ENCODE measurements at regions not wholly inside any gene's neighbourhood (a gene's known extent, or its start where the extent isn't known, plus 50 kb on each side); places are given as distances from the start of the nearest gene placed in this dataset.

GRCh38 chr2:236887953-236888793, 197.5 kb upstream of the COPS8 start:
- TF ChIP-seq, protein P1, sequence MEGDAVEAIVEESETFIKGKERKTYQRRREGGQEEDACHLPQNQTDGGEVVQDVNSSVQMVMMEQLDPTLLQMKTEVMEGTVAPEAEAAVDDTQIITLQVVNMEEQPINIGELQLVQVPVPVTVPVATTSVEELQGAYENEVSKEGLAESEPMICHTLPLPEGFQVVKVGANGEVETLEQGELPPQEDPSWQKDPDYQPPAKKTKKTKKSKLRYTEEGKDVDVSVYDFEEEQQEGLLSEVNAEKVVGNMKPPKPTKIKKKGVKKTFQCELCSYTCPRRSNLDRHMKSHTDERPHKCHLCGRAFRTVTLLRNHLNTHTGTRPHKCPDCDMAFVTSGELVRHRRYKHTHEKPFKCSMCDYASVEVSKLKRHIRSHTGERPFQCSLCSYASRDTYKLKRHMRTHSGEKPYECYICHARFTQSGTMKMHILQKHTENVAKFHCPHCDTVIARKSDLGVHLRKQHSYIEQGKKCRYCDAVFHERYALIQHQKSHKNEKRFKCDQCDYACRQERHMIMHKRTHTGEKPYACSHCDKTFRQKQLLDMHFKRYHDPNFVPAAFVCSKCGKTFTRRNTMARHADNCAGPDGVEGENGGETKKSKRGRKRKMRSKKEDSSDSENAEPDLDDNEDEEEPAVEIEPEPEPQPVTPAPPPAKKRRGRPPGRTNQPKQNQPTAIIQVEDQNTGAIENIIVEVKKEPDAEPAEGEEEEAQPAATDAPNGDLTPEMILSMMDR (IDR thresholded peaks at IDR 0.05), result no peak
- TF ChIP-seq POLR2A (IDR thresholded peaks at IDR 0.05), result no peak
- no peak overlapping the region for H3K4me3 ChIP-seq (ENCODE audit: low read depth, poor library complexity, severe bottlenecking)
- intact Hi-C loops (cut with DNase I; ENCODE audit: low total_unique reads), result no loop called here
- WGBS, 2 donors, result 69 to 76% methylated on average over 15 of the region's 15 CpGs
- peak in 1 of 2 donors; percentile 81 for DNase-seq (ENCODE audit: low spot score in 2 of 2)

- intact Hi-C loops (cut with DNase I; ENCODE audit: low total_unique reads), result no loop called here
- DNase-seq (ENCODE audit: low spot score in 2 of 2), result peak in 1 of 2 donors; percentile 76
- 72 to 73% methylated on average over 24 of the region's 24 CpGs for WGBS, 2 donors
Observed at GRCh38 chr2:236888794-236889780, 196.6 kb upstream of the COPS8 start.

GRCh38 chr2:236889791-236890704, 195.6 kb upstream of the COPS8 start:
- peak; percentile 8 to 58 for DNase-seq (ENCODE audit: low spot score in 2 of 2)
- TF ChIP-seq, protein P1 (IDR thresholded peaks at IDR 0.05), result no peak
- TF ChIP-seq POLR2A (IDR thresholded peaks at IDR 0.05), result no peak
- 88 to 91% methylated on average over 22 of the region's 22 CpGs for WGBS, 2 donors
- intact Hi-C loops (cut with DNase I; ENCODE audit: low total_unique reads), result no loop called here
- no peak overlapping the region for H3K4me3 ChIP-seq (ENCODE audit: low read depth, poor library complexity, severe bottlenecking)

More at GRCh38 chr2:236888794-236889780, 196.6 kb upstream of the COPS8 start:
- TF ChIP-seq POLR2A (IDR thresholded peaks at IDR 0.05), result no peak
- TF ChIP-seq, protein P1 (IDR thresholded peaks at IDR 0.05), result no peak
- H3K4me3 ChIP-seq (ENCODE audit: low read depth, poor library complexity, severe bottlenecking), result no peak overlapping the region

DNA sequence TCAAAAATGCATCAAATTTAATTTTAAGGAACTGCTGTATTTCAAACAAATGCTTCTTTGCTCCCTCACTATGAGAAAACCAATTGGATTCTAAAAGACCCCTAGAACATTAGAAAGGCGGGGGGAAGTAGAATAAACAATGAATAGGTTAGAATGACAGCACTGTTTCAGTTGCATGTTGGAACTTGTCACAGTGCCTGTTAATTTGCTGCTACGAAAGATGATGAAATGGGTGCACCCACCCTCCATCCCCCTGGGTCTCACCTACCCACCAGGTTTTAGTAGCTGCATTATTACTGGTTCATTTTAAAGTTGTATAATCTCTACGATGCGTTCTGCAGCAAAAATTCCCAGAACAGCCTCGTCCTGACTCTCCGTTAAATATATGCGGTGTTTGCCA, 193.0 kb upstream of the COPS8 start:
- DNase-seq (ENCODE audit: low spot score in 2 of 2), result no peak
- TF ChIP-seq, protein P1 (IDR thresholded peaks at IDR 0.05), result no peak
- TF ChIP-seq POLR2A (IDR thresholded peaks at IDR 0.05), result no peak
- H3K4me3 ChIP-seq (ENCODE audit: low read depth, poor library complexity, severe bottlenecking), result no peak overlapping the region
- 65 to 72% methylated on average over 7 of the region's 7 CpGs for WGBS, 2 donors
- intact Hi-C loops (cut with DNase I; ENCODE audit: low total_unique reads), result no loop called here

- TF ChIP-seq POLR2A (IDR thresholded peaks at IDR 0.05), result no peak
- TF ChIP-seq, protein P1 (IDR thresholded peaks at IDR 0.05), result no peak
- WGBS, 2 donors, result 86% methylated on average over 6 of the region's 6 CpGs
- intact Hi-C loops (cut with DNase I; ENCODE audit: low total_unique reads), result no loop called here
- DNase-seq (ENCODE audit: low spot score in 2 of 2), result no peak
- no peak overlapping the region for H3K4me3 ChIP-seq (ENCODE audit: low read depth, poor library complexity, severe bottlenecking)
Observed at GRCh38 chr2:236894791-236895190, 190.9 kb upstream of the COPS8 start.
